Esophagus muscularis mucosa (tissue), 4 donors: ENCODE measurements at regions not wholly inside any gene's neighbourhood (a gene's known extent, or its start where the extent isn't known, plus 50 kb on each side); places are given as distances from the start of the nearest gene placed in this dataset.

Source experiments
- CTCF ChIP-seq, 3 experiments: fragments of 200-600 bp in 2 of 3; fragments of 450-650 bp in 1 of 3; sonication (generic) in 2 of 3; IDR thresholded peaks; one replicate each; pipeline ENCODE4 v1.5.1; 2017 to 2019; ENCODE audit warnings: antibody characterized with exemption in 3 of 3, mild to moderate bottlenecking in 2 of 3, moderate library complexity in 1 of 3
- EP300 ChIP-seq: sonication (generic); formaldehyde crosslinking; IDR thresholded peaks from one replicate; pipeline ENCODE4 v1.6.1; 2017; ENCODE audit warnings: antibody characterized with exemption
- POLR2A ChIP-seq: fragments of 450-650 bp; IDR thresholded peaks from one replicate; pipeline ENCODE4 v1.6.1; 2017; ENCODE audit warnings: antibody characterized with exemption, moderate library complexity, mild to moderate bottlenecking, low read depth

DNA sequence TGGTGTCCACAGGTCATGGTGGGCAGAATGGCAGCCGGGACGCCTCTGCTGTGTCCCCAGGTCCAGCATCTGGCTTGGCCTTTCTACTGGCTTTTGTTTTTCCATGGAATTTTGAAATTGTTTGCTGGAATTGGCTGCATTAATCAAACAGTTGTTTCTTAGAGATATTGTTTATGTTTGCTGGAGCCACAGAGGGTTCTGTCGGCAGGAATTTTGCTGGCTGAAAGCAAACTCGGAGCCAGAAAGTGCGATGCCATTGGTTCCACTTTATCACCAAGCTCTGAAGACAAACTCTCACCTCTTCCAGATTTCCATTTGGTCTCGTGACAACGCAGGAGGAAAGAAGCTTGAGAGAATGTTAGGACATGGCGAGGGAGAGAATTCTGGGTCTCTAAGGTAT is 199.2 kb upstream of the COPS8 start:
- TF ChIP-seq EP300 (no peak), CTCF (IDR thresholded peaks at IDR 0.05) (no peak), POLR2A (no peak)
